ENCODE measurements at regions not wholly inside any gene's neighbourhood (a gene's known extent, or its start where the extent isn't known, plus 50 kb on each side); places are given as distances from the start of the nearest gene placed in this dataset.
"Not testable (repeated sequence)": the region's sequence is repeated elsewhere in the genome, so short reads cannot be mapped to it uniquely, and the experiment has no call there.

DNA sequence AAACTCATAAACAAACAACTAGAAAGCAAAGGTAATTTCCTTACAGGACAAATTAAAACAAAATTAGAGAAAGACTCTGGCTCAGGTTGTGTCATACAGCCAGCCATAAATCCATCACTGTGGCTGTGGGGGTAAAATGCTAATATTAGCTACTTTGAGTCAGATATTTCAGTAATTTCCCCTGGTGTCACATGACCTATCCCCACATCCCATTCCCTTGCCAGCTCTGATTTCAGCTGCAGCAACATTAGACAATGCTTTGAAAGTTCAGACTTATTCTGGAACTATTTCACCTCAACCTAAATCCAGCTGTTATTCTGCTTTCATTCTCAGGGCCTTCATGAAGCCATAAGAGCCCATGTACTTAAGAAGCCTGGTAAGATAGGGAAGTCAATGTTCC, 55.3 kb downstream of the RPL10L start:
- DNase-seq (ENCODE audit: low read depth in 1 of 2, low spot score in 1 of 2) = no peak
- no peak for TF ChIP-seq JUND (IDR thresholded peaks at IDR 0.05; ENCODE audit: low read depth)
- in situ Hi-C loops (cut with HindIII; ENCODE audit: low pct_unique_long_range_greater_than_20kb, low sequenced_read_pairs) = no loop called here

DNA sequence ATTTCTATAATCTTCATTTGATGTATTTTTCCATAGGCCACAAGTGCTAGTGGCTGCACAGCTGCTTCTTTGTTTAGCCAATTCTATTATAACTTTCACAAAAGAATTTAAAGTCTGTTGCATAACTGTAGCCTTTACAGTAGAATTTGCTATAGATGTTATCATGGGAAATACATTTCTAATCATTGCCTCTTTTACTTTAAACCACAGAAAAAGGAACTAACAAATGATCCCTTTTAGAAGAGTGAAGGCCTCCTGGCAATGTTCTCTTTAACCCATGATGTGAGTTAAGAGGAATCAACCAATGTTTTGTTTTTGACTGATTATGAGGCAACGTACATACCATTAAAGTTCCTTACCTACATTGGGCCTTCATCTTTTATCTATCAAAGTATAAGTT, 68.8 kb downstream of the RPL10L start:
- in situ Hi-C loops (cut with HindIII; ENCODE audit: low pct_unique_long_range_greater_than_20kb, low sequenced_read_pairs) = no loop called here
- DNase-seq (ENCODE audit: low read depth in 1 of 2, low spot score in 1 of 2) = no peak
- no peak for TF ChIP-seq JUND (IDR thresholded peaks at IDR 0.05; ENCODE audit: low read depth)

DNA sequence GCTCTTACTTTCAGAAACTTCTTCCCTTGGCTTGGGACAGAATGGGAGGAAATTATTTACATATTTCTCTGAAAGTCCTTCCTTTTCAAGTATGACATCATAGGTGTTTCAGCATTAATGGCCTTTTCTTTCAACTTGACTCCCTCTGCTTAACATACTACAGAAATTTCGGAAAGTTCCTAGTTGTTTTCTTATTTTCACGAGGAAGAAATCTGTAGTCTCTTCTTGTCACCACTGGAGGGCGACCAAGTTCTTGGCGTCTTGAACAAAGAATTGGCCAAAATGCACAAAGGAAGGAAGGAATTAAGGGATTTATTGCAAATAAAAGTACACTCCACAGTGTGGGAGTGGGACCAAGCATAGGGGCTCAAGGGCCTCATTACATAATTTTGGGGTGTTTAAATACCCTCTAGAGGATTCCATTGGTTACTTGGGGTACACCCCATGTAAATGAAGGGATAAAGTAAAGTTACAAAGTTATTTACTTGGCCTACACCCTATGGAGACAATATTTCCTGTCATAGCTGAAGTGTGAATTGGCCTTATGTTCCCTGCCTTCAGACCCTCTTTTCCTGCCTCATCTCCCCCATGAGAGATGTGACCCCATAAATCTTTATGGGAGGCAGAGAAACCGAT, 70.4 kb downstream of the RPL10L start:
- peak in 1 of 2 experiments; percentile 75 for DNase-seq (ENCODE audit: low read depth in 1 of 2, low spot score in 1 of 2)
- TF ChIP-seq JUND (IDR thresholded peaks at IDR 0.05; ENCODE audit: low read depth) = no peak
- in situ Hi-C loops (cut with HindIII; ENCODE audit: low pct_unique_long_range_greater_than_20kb, low sequenced_read_pairs) = no loop called here

DNA sequence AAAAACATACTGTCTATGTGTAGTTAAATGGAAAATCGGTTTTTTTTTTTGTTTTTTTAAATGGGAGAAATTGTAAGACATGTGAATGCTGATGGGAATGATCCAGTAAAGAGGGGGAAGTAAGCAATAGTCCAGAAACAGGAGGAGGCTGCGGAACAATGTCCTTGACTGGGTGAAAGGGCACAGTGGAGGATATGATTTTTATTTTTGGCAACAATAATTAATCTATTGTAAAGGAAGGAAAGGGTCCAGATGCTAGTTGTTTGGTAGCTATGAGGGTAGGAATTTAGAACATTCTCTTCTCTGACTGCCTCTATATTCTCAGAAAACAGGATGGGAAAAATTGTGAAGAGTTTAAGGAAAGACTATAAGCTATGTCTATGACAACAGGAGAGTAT, 76.6 kb downstream of the RPL10L start:
- in situ Hi-C loops (cut with HindIII; ENCODE audit: low pct_unique_long_range_greater_than_20kb, low sequenced_read_pairs) = no loop called here
- no peak for DNase-seq (ENCODE audit: low read depth in 1 of 2, low spot score in 1 of 2)
- TF ChIP-seq JUND (IDR thresholded peaks at IDR 0.05; ENCODE audit: low read depth) = no peak

DNA sequence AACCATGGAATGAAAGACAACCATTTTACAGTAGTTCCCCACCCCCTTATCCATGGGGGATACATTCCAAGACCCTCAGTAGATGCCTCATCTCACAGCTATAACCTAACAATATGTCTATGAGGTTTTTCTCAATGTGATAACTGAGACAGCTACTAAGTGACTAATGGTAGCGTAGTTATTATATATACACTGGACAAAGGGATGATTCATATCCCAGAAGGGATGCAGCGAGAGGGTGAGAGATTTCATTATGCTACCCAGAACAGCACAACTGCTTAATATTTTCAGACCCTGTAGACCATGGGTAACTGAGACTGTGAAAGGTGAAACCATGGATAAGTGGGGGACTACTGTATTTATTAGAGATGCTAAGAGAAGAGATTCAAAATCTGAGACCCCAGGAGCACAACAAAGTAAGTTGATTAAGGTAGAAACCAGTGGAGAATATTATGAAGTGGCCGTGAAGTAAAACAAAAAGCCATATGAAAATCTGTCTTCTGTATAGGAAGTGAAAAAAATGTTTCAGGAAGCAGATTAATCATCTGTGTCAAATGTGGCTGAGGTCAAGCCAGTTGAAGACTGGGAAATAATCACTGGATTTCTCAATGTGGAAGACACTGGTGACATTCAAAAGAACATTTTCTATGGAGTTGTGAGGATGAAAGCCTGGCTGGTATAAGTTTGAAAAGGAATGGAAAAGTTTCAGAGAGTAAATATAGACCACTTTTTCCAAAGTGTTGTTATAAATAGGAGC, 77.2 kb downstream of the RPL10L start:
- no peak for TF ChIP-seq JUND (IDR thresholded peaks at IDR 0.05; ENCODE audit: low read depth)
- no peak for DNase-seq (ENCODE audit: low read depth in 1 of 2, low spot score in 1 of 2)
- in situ Hi-C loops (cut with HindIII; ENCODE audit: low pct_unique_long_range_greater_than_20kb, low sequenced_read_pairs) = no loop called here

DNA sequence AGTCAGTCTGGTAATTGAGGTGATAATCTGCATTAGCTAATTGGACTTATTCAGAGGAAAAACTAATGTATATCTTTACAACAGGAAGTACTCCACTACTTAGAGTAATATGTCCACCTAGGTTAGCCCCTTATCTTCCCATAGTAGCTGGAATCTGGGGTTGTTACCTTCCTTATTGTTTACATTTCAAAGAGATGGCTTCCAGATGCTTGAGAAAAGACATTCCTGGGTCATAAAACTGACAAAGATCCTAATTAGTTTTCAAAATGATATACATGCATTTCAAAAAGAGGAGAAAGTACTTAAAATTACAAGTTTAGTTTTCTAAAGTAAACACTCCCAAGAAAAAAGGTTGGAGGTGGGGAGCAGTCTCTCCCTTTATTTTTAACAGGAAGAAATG, 78.1 kb downstream of the RPL10L start:
- no peak for TF ChIP-seq JUND (IDR thresholded peaks at IDR 0.05; ENCODE audit: low read depth)
- DNase-seq (ENCODE audit: low read depth in 1 of 2, low spot score in 1 of 2) = no peak
- in situ Hi-C loops (cut with HindIII; ENCODE audit: low pct_unique_long_range_greater_than_20kb, low sequenced_read_pairs) = no loop called here

DNA sequence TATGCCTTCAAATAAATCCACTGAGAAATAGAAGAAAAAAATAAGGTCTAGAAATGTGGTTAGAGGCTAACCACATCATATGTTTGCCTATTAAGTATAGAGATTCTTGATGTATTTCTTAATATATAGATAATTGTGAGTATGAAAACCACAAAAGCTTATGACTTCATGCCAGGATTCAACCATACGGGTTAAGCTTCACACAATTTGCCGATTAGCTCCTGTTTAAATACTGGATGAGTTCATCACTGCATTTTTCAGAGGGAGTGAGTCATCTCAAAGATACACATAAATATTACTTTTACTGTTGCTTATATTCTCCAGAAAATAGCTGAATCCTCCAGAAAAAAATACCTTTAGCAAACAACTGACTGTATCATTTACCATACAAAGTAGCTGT, 79.6 kb downstream of the RPL10L start:
- no peak for TF ChIP-seq JUND (IDR thresholded peaks at IDR 0.05; ENCODE audit: low read depth)
- DNase-seq (ENCODE audit: low read depth in 1 of 2, low spot score in 1 of 2) = no peak
- in situ Hi-C loops (cut with HindIII; ENCODE audit: low pct_unique_long_range_greater_than_20kb, low sequenced_read_pairs) = no loop called here

DNA sequence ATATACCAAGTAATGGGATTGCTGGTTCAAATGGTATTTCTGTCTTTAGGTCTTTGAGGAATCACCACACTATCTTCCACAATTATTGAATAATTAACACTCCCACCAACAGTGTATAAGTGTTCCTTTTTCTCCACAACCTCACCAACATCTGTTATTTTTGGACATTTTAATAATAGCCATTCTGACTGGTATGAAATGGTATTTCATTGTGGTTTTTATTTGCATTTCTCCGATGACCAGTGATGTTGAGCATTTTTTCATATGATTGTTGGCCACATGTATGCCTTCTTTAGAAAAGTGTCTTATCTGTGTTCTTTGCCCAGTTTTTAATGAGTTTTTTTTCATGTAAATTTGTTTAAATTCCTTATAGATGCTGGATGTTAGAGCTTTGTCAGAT, 83.4 kb downstream of the RPL10L start:
- in situ Hi-C loops (cut with HindIII; ENCODE audit: low pct_unique_long_range_greater_than_20kb, low sequenced_read_pairs) = not testable (repeated sequence)

DNA sequence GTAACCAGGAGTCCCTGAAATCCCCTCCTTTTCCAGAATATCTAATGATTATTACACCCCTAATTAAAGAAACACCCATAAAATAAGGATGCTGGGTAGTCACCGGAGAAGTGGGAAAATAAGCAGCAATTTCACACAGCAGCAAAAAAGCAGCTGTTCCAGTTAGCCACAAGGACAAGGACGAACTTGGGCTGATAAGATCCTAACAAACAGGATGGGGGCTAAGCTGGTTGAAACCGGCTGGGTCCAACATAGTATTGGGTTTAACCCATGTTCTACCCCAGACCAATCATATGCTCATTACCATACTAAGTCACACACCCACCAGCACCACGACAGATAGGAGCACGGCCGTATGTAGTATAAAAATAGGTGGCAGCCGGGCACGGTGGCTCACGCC, 100.7 kb downstream of the RPL10L start:
- DNase-seq (ENCODE audit: low read depth in 1 of 2, low spot score in 1 of 2) = peak in 1 of 2 experiments; percentile 30
- in situ Hi-C loops (cut with HindIII; ENCODE audit: low pct_unique_long_range_greater_than_20kb, low sequenced_read_pairs) = no loop called here
- no peak for TF ChIP-seq JUND (IDR thresholded peaks at IDR 0.05; ENCODE audit: low read depth)

More for the DNA sequence above, 83.4 kb downstream of the RPL10L start:
- not testable (repeated sequence) for DNase-seq (ENCODE audit: low read depth in 1 of 2, low spot score in 1 of 2)

DNA sequence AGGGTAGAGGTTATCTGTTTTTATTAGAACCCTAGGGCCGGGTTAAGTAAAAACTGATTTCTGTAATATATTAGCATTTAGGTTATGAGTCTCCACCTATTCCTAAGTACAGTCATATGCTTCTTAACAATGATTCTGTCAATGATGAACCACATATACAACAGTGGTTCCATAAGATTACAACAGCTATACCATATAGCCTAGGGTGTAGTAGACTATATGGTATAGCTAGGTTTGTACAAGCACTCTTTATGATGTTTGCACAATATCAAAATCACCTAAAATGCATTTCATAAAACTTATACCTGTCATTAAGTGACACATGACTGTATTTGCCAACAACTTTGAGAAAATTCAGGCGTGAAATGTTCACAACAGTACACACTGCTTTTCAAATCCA, 110.6 kb downstream of the RPL10L start:
- in situ Hi-C loops (cut with HindIII; ENCODE audit: low pct_unique_long_range_greater_than_20kb, low sequenced_read_pairs) = no loop called here
- TF ChIP-seq JUND (IDR thresholded peaks at IDR 0.05; ENCODE audit: low read depth) = no peak
- no peak for DNase-seq (ENCODE audit: low read depth in 1 of 2, low spot score in 1 of 2)

DNA sequence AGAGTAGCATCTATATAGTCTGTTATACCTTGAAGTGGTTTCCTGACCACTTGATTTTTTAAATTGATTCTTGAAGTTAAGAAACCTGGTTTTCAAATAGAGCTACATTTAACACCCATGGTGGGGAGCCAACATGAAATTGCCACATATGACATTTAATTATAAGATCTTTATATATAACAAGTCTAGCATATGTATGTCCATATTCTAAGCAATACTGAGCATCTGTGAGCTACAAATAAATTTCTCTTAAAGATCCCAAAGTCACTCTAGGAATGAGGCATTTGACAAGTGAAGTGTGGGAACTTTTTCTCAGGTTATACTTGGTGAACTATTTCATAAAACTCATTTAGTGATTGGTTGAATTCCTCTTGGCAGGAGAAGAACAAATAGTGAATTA, 132.5 kb downstream of the RPL10L start:
- TF ChIP-seq JUND (IDR thresholded peaks at IDR 0.05; ENCODE audit: low read depth) = no peak
- DNase-seq (ENCODE audit: low read depth in 1 of 2, low spot score in 1 of 2) = no peak
- in situ Hi-C loops (cut with HindIII; ENCODE audit: low pct_unique_long_range_greater_than_20kb, low sequenced_read_pairs) = no loop called here

DNA sequence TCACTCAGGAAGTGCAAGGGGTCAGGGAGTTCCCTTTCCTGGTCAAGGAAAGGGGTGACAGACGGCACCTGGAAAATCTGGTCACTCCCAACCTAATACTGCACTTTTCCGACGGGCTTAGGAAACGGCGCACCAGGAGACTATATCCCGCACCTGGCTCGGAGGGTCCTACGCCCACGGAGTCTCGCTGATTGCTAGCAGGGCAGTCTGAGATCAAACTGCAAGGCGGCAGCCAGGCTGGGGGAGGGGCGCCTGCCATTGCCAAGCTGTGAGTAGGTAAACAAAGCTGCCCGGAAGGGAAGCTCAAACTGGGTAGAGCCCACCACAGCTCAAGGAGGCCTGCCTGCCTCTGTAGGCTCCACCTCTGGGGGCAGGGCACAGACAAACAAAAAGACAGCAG, 142.8 kb downstream of the RPL10L start:
- DNase-seq (ENCODE audit: low read depth in 1 of 2, low spot score in 1 of 2); in situ Hi-C loops (cut with HindIII; ENCODE audit: low pct_unique_long_range_greater_than_20kb, low sequenced_read_pairs): not testable (repeated sequence)

DNA sequence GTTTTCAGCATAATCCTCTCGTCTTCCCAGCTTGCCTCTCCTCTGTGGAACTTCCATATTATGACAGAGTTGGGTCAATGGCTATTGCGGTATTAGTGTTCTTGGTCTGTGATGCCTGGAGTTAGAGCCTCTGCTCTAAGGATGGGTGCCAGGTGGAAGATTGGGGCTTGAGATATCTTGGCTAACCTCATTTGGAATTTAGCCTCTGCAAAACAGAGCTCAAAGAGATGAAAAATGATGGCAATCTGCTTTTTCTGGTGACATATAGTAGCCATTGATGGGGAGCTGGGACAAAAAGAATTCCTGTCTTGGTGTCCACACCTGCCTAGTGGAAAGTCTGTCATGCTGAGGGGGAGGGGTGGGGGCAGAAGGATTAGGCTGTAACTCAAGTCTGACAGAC, 152.1 kb downstream of the RPL10L start:
- in situ Hi-C loops (cut with HindIII; ENCODE audit: low pct_unique_long_range_greater_than_20kb, low sequenced_read_pairs) = no loop called here
- no peak for DNase-seq (ENCODE audit: low read depth in 1 of 2, low spot score in 1 of 2)

DNA sequence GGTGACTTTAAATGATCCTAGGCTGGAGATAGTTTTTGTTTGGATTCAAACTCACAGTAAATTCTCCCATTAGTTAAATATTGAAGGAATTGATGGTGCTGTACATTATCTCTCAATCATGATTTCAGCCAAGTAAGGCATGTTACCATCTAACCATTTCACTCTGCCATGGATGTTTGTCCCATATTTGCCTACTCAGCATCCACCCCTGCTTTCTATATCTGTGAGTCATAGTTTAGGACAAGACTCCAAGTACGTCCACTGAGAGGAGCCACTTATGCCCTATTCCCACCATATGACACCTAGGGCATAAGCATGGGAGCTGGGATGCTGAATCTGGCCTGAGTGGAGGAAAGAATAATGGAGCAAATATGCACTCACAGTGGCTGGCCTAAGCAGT, 155.2 kb downstream of the RPL10L start:
- in situ Hi-C loops (cut with HindIII; ENCODE audit: low pct_unique_long_range_greater_than_20kb, low sequenced_read_pairs) = no loop called here
- no peak for DNase-seq (ENCODE audit: low read depth in 1 of 2, low spot score in 1 of 2)
- no peak for TF ChIP-seq JUND (IDR thresholded peaks at IDR 0.05; ENCODE audit: low read depth)

More for the DNA sequence above, 152.1 kb downstream of the RPL10L start:
- TF ChIP-seq JUND (IDR thresholded peaks at IDR 0.05; ENCODE audit: low read depth) = no peak

Measured in T47D (cell line).